ENCODE measurements at regions not wholly inside any gene's neighbourhood (a gene's known extent, or its start where the extent isn't known, plus 50 kb on each side); places are given as distances from the start of the nearest gene placed in this dataset.

DNA sequence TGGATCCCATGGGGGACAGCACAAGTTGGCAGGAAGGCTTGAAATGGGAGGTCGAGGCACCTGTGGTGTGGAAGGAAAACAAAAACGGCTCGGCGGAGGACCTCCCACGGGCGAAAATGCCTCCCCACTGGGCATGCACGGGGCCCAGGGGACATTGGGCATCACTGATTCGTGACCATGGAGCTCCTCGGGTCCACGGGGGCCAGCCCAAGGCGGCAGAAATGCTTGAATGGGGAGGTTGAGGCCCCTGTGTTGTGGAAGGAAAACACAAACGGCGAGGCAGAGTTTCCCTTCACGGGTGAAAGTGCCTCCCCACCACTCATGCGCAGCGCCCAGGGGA is 376.0 kb downstream of the ALG10 start:
- Mint-ChIP-seq H3K4me1 (ENCODE audit: low read depth) (no peaks in the 10 kb centered on the region), H3K27ac (ENCODE audit: unreplicated experiment) (no peak overlapping the region), H3K27me3 (ENCODE audit: low read depth) (no peaks in the 10 kb centered on the region), H3K4me3 (ENCODE audit: unreplicated experiment) (no peak overlapping the region), H3K36me3 (ENCODE audit: low read depth) (no peaks in the 10 kb centered on the region), H3K9me3 (ENCODE audit: low read depth) (peaks cover 22% of the 10 kb centered on the region)
- peak; percentile 55 for DNase-seq (ENCODE audit: low spot score)
- no peak for TF ChIP-seq CTCF (IDR thresholded peaks at IDR 0.05)

DNA sequence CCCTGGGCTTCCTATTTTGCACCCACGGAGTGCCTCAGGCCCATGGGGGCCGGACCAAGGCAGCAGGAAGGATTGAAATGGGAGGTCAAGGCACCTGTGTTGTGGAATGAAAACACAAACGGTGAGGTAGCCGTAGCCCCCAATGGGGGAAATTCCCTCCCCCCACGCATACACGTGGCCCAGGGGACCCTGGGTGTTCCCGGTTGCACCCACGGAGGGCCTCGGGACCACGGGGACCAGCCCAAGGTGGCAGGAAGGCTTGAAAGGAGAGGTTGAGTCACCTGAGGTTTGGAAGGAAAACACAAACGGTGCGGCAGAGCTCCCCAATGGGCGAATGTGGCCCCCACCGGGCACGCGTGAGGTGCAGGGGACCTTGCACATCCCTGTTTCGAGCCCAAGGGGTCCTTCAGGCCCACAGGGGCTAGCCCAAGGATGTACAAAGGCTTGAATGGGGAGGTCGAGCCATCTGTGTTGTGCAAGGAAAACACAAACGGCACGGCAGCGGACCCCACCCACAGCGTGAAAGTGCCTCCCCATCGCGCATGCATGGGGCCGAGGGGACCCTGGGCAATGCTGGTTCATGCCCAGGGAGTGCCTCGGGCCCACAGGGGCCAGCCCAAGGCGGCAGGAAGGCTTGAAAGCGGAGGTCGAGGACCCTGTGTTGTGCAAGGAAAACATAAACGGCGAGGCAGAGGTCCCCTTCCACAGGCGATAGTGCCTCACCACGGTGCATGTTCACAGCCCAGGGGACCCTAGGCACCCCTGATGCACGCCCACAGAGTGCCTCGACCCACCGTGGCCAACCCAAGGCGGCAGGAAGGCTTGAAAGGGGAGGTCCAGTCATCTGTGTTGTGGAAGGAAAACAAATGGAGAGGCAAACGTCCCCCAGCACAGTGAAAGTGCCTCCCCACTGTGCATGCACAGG is 376.7 kb downstream of the ALG10 start:
- no peak overlapping the region for H3K4me3 Mint-ChIP-seq (ENCODE audit: unreplicated experiment)
- peak; percentile 74 for DNase-seq (ENCODE audit: low spot score)
- H3K9me3 Mint-ChIP-seq (ENCODE audit: low read depth) = peaks cover 22% of the 10 kb centered on the region
- TF ChIP-seq CTCF (IDR thresholded peaks at IDR 0.05) = no peak
- no peaks in the 10 kb centered on the region for H3K36me3 Mint-ChIP-seq (ENCODE audit: low read depth)
- no peaks in the 10 kb centered on the region for H3K27me3 Mint-ChIP-seq (ENCODE audit: low read depth)
- H3K27ac Mint-ChIP-seq (ENCODE audit: unreplicated experiment) = no peak overlapping the region
- H3K4me1 Mint-ChIP-seq (ENCODE audit: low read depth) = no peaks in the 10 kb centered on the region

GRCh38 chr12:34399631-34400410 is 377.5 kb downstream of the ALG10 start:
- H3K27me3 Mint-ChIP-seq (ENCODE audit: low read depth) = no peaks in the 10 kb centered on the region
- H3K27ac Mint-ChIP-seq (ENCODE audit: unreplicated experiment) = no peak overlapping the region
- peak; percentile 37 for DNase-seq (ENCODE audit: low spot score)
- no peak for TF ChIP-seq CTCF (IDR thresholded peaks at IDR 0.05)
- H3K4me1 Mint-ChIP-seq (ENCODE audit: low read depth) = no peaks in the 10 kb centered on the region
- H3K4me3 Mint-ChIP-seq (ENCODE audit: unreplicated experiment) = no peak overlapping the region
- peaks cover 22% of the 10 kb centered on the region for H3K9me3 Mint-ChIP-seq (ENCODE audit: low read depth)
- H3K36me3 Mint-ChIP-seq (ENCODE audit: low read depth) = no peaks in the 10 kb centered on the region

DNA sequence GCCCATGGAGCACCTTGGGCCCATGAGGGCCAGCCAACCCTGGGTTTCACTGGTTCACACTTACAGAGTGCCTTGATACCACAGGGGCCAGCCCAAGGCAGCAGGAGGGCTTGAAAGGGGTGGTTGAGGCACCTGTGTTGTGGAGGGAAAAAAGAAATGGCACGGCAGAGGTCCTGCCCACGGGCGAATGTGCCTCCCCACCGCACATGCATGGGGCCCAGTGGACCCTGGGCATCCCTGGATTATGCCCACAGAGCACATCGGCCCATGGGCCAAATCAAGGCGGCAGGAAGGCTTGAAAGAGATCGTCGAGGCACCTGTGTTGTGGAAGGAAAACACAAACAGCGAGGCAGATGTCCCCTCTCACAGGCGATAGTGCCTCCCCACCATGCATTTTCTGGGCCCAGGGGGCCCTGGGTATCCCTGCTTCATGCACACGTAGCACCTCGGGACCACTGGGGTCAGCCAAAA is 378.1 kb downstream of the ALG10 start:
- H3K27me3 Mint-ChIP-seq (ENCODE audit: low read depth) = no peaks in the 10 kb centered on the region
- H3K4me3 Mint-ChIP-seq (ENCODE audit: unreplicated experiment) = no peak overlapping the region
- no peak for TF ChIP-seq CTCF (IDR thresholded peaks at IDR 0.05)
- H3K27ac Mint-ChIP-seq (ENCODE audit: unreplicated experiment) = no peak overlapping the region
- peak; percentile 59 for DNase-seq (ENCODE audit: low spot score)
- peaks cover 29% of the 10 kb centered on the region for H3K9me3 Mint-ChIP-seq (ENCODE audit: low read depth)
- no peaks in the 10 kb centered on the region for H3K4me1 Mint-ChIP-seq (ENCODE audit: low read depth)
- no peaks in the 10 kb centered on the region for H3K36me3 Mint-ChIP-seq (ENCODE audit: low read depth)

GRCh38 chr12:34400986-34401658 is 378.8 kb downstream of the ALG10 start:
- H3K36me3 Mint-ChIP-seq (ENCODE audit: low read depth) = no peaks in the 10 kb centered on the region
- DNase-seq (ENCODE audit: low spot score) = peak; percentile 72
- H3K27me3 Mint-ChIP-seq (ENCODE audit: low read depth) = no peaks in the 10 kb centered on the region
- H3K9me3 Mint-ChIP-seq (ENCODE audit: low read depth) = peaks cover 30% of the 10 kb centered on the region
- H3K27ac Mint-ChIP-seq (ENCODE audit: unreplicated experiment) = no peak overlapping the region
- H3K4me1 Mint-ChIP-seq (ENCODE audit: low read depth) = no peaks in the 10 kb centered on the region
- no peak for TF ChIP-seq CTCF (IDR thresholded peaks at IDR 0.05)
- H3K4me3 Mint-ChIP-seq (ENCODE audit: unreplicated experiment) = no peak overlapping the region

Data from chondrocyte (in vitro differentiated cells).